H1 (cell line): ENCODE measurements at regions not wholly inside any gene's neighbourhood (a gene's known extent, or its start where the extent isn't known, plus 50 kb on each side); places are given as distances from the start of the nearest gene placed in this dataset.

ENCODE experiments used
- GTF2F1 ChIP-seq: IDR thresholded peaks from 2 replicates; pipeline ENCODE4 v1.6.1; 2012; ENCODE audit warnings: low read depth, low read length, improper control_type of control experiment, borderline replicate concordance
- KDM1A ChIP-seq: fragments of 200-600, 300-600 bp; sonication (generic); IDR thresholded peaks from 2 replicates; pipeline ENCODE4 v1.7.1; 2016; ENCODE audit warnings: mild to moderate bottlenecking, low read length, borderline replicate concordance
- TAF7 ChIP-seq: optimal IDR thresholded peaks from 2 replicates; pipeline ENCODE3; 2011; ENCODE audit warnings: low read depth, mild to moderate bottlenecking, inconsistent platforms, low read length, moderate library complexity, borderline replicate concordance
- YY1 ChIP-seq: IDR thresholded peaks from 2 replicates; pipeline ENCODE4 v1.6.1; 2011; ENCODE audit warnings: low read depth, mild to moderate bottlenecking, low read length
- TF ChIP-seq, protein P1 (sequence below), 3 experiments: IDR thresholded peaks; 1 replicate in 2 of 3; 2 replicates in 1 of 3; pipeline versions ENCODE4 v1.5.1 to v1.6.1; 2011; ENCODE audit warnings: low read length in 3 of 3, mild to moderate bottlenecking in 3 of 3, inconsistent platforms in 2 of 3, low read depth in 1 of 3, moderate library complexity in 1 of 3; ENCODE audit not compliant: insufficient read depth in 1 of 3; ENCODE audit errors: control extremely low read depth in 1 of 3

- TF ChIP-seq TAF7 (no peak), YY1 (no peak), GTF2F1 (no peak), KDM1A (no peak)
- TF ChIP-seq, protein P1, sequence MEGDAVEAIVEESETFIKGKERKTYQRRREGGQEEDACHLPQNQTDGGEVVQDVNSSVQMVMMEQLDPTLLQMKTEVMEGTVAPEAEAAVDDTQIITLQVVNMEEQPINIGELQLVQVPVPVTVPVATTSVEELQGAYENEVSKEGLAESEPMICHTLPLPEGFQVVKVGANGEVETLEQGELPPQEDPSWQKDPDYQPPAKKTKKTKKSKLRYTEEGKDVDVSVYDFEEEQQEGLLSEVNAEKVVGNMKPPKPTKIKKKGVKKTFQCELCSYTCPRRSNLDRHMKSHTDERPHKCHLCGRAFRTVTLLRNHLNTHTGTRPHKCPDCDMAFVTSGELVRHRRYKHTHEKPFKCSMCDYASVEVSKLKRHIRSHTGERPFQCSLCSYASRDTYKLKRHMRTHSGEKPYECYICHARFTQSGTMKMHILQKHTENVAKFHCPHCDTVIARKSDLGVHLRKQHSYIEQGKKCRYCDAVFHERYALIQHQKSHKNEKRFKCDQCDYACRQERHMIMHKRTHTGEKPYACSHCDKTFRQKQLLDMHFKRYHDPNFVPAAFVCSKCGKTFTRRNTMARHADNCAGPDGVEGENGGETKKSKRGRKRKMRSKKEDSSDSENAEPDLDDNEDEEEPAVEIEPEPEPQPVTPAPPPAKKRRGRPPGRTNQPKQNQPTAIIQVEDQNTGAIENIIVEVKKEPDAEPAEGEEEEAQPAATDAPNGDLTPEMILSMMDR (IDR thresholded peaks at IDR 0.05; ENCODE audit: control extremely low read depth in 1 of 3, insufficient read depth in 1 of 3, low read depth in 1 of 3, low read length in 3 of 3): no peak
Observed at GRCh38 chr12:58803908-58804307, 116.4 kb downstream of the LRIG3 start.
